ENCODE measurements at regions not wholly inside any gene's neighbourhood (a gene's known extent, or its start where the extent isn't known, plus 50 kb on each side); places are given as distances from the start of the nearest gene placed in this dataset.

- no peaks in the 10 kb centered on the region for H3K36me3 ChIP-seq (replicated peaks; ENCODE audit: insufficient read depth, low read length)
- no peak overlapping the region for H3K27ac ChIP-seq (ENCODE audit: low read length)
- H3K79me2 ChIP-seq (ENCODE audit: low read length), result no peaks in the 10 kb centered on the region
- H3K9ac ChIP-seq (ENCODE audit: low read length), result no peak overlapping the region
- H2AFZ ChIP-seq (ENCODE audit: low read length), result no peak overlapping the region
- no peaks in the 10 kb centered on the region for H3F3A ChIP-seq (ENCODE audit: insufficient read depth, low read length)
- no peaks in the 10 kb centered on the region for H3K9me2 ChIP-seq (replicated peaks; ENCODE audit: insufficient read depth, low read length)
- no peaks in the 10 kb centered on the region for H4K20me1 ChIP-seq (ENCODE audit: insufficient read depth, low read length)
- H3K9me3 ChIP-seq (replicated peaks; ENCODE audit: insufficient read depth, low read length), result no peaks in the 10 kb centered on the region
- no peaks in the 10 kb centered on the region for H3K27me3 ChIP-seq (replicated peaks; ENCODE audit: insufficient read depth, low read length)
- TF ChIP-seq EZH2phosphoT487 (IDR thresholded peaks at IDR 0.05; ENCODE audit: low read length), result no peak
- no peak for TF ChIP-seq EZH2 (optimal IDR thresholded peaks at IDR 0.05; ENCODE audit: low read depth, low read length)
- no peak for TF ChIP-seq CTCF (IDR thresholded peaks at IDR 0.05; ENCODE audit: low read length)
- H3K4me3 ChIP-seq (ENCODE audit: low read length), result no peak overlapping the region
- DNase-seq, result no peak
- 0 out of 2 replicates have a peak, but pooled peaks cover 4% of the 10 kb centered on the region for H3K4me1 ChIP-seq (ENCODE audit: low read length)
- no peak overlapping the region for H3K4me2 ChIP-seq (ENCODE audit: low read depth, low read length)
Measured at GRCh38 chr1:73359001-73359400, 839.0 kb downstream of the LRRIQ3 start.

GRCh38 chr1:73356485-73356884 is 841.5 kb downstream of the LRRIQ3 start:
- H3K27me3 ChIP-seq (replicated peaks; ENCODE audit: insufficient read depth, low read length), result no peaks in the 10 kb centered on the region
- H2AFZ ChIP-seq (ENCODE audit: low read length), result no peak overlapping the region
- no peaks in the 10 kb centered on the region for H3K9me2 ChIP-seq (replicated peaks; ENCODE audit: insufficient read depth, low read length)
- no peaks in the 10 kb centered on the region for H4K20me1 ChIP-seq (ENCODE audit: insufficient read depth, low read length)
- no peaks in the 10 kb centered on the region for H3K9me3 ChIP-seq (replicated peaks; ENCODE audit: insufficient read depth, low read length)
- H3K4me1 ChIP-seq (ENCODE audit: low read length), result 0 out of 2 replicates have a peak, but pooled peaks cover 4% of the 10 kb centered on the region
- H3F3A ChIP-seq (ENCODE audit: insufficient read depth, low read length), result no peaks in the 10 kb centered on the region
- TF ChIP-seq EZH2phosphoT487 (IDR thresholded peaks at IDR 0.05; ENCODE audit: low read length), result no peak
- TF ChIP-seq CTCF (IDR thresholded peaks at IDR 0.05; ENCODE audit: low read length), result no peak
- no peak for TF ChIP-seq EZH2 (optimal IDR thresholded peaks at IDR 0.05; ENCODE audit: low read depth, low read length)
- H3K36me3 ChIP-seq (replicated peaks; ENCODE audit: insufficient read depth, low read length), result no peaks in the 10 kb centered on the region
- H3K9ac ChIP-seq (ENCODE audit: low read length), result no peak overlapping the region
- no peak overlapping the region for H3K27ac ChIP-seq (ENCODE audit: low read length)
- no peaks in the 10 kb centered on the region for H3K79me2 ChIP-seq (ENCODE audit: low read length)
- DNase-seq, result no peak
- no peak overlapping the region for H3K4me3 ChIP-seq (ENCODE audit: low read length)
- no peak overlapping the region for H3K4me2 ChIP-seq (ENCODE audit: low read depth, low read length)

- Histone ChIP-seq H4K20me1 (ENCODE audit: insufficient read depth, low read length) (no peaks in the 10 kb centered on the region), H3F3A (ENCODE audit: insufficient read depth, low read length) (no peaks in the 10 kb centered on the region), H3K9me2 (replicated peaks; ENCODE audit: insufficient read depth, low read length) (no peaks in the 10 kb centered on the region), H3K4me2 (ENCODE audit: low read depth, low read length) (no peak overlapping the region), H3K27me3 (replicated peaks; ENCODE audit: insufficient read depth, low read length) (no peaks in the 10 kb centered on the region), H3K9me3 (replicated peaks; ENCODE audit: insufficient read depth, low read length) (no peaks in the 10 kb centered on the region), H3K79me2 (ENCODE audit: low read length) (no peaks in the 10 kb centered on the region), H3K36me3 (replicated peaks; ENCODE audit: insufficient read depth, low read length) (no peaks in the 10 kb centered on the region), H2AFZ (ENCODE audit: low read length) (no peak overlapping the region), H3K27ac (ENCODE audit: low read length) (no peak overlapping the region), H3K9ac (ENCODE audit: low read length) (no peak overlapping the region), H3K4me3 (ENCODE audit: low read length) (no peak overlapping the region), H3K4me1 (ENCODE audit: low read length) (no peaks in the 10 kb centered on the region)
- TF ChIP-seq EZH2 (optimal IDR thresholded peaks at IDR 0.05; ENCODE audit: low read depth, low read length) (no peak), EZH2phosphoT487 (IDR thresholded peaks at IDR 0.05; ENCODE audit: low read length) (no peak), CTCF (IDR thresholded peaks at IDR 0.05; ENCODE audit: low read length) (no peak)
- no peak for DNase-seq
Measured at GRCh38 chr1:73343947-73344346, 854.0 kb downstream of the LRRIQ3 start.
